NCI-H1436 (cell line): ENCODE measurements at regions not wholly inside any gene's neighbourhood (a gene's known extent, or its start where the extent isn't known, plus 50 kb on each side); places are given as distances from the start of the nearest gene placed in this dataset.

Source experiments
- DNase-seq: peaks from one replicate; lab custom pipeline; 2025; lab: John Stamatoyannopoulos, UW

DNA sequence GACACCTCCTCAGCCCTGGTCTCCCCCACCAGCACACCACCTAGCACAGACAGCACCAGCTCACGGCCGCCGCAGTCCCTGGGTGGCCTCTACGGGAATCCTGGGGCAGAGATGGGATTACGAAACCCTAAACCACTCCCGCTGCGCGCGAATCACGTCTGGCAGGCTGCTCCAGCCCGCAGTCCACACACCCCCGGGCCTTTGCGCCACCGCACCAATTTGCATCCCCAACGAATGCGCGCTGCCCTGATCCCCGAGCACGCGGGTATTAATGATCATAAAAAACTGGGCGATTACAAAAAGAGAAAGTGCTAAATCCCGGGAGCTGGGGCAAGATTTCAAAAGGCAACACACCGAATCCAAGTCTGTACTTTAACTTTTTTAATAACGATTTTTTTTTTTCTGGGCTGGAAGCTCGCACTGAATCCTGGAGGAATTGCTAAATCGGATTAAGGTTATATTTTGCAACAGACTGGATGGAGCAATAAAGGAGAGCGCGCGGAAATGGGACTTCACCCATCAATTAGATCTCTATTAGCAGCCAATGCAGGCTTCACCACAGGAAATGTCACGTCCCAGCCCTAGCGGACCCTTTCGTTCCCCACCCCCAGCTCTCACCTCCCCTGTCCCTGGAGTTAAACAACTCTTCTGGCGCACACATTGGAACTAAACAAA, 69.8 kb upstream of the TMEM33 start:
- no peak for DNase-seq

DNA sequence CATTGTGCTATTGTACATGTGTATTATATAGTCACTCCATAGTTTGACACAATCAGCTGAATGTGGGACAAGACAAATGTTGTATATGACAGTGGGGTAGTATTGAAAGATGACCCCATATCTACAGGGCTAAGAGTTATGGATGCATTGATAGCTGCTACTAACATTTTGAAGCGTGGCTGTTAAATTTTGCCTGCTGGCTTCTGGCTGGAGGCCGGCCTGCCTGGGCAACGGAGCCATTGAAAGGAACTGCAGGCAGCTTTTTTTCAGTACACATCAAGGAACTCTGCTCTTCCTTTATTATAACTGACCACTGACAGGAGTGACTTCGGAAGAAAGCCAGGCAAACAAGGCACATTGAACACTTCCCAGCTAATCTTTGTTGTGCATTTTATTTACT, 76.1 kb upstream of the TMEM33 start:
- no peak for DNase-seq

DNA sequence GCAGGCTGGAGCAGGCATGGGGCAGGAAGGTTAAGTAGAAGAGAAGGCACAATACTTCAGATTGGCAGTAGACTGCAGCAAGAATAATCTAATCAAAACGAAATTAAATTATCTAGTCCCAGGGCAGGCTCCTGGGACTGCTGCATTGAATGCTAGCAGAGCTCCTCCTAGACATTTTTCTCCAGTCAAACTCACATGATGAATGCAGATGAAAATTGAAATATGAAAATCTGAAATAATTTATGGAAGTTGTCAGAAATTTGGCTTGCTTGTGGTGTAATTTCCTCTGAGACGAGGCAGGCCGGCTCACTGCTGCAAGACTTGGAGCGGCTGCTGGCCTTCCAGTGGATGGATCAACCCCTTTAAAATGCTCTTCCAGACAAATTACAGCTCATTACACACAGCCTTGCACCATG, 78.0 kb upstream of the TMEM33 start:
- no peak for DNase-seq

DNA sequence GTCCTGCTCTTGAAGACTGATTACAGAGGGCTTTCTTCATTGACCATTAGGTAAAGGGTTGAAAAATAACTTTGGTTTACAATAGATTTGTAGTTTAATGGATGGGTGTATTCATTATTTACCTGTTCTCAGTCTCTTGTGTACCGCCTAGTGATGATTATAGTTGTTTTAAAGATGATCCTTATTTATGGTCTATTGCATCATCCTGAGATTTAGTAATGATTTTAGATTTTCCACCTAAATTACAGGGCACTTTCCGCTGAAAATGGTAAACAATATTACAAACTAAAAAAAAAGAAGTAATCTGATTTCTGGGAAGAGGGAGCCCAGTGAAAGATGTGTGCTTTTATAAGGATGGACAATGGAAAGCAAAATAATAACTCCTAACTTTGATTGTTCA, 78.4 kb upstream of the TMEM33 start:
- DNase-seq = no peak

DNA sequence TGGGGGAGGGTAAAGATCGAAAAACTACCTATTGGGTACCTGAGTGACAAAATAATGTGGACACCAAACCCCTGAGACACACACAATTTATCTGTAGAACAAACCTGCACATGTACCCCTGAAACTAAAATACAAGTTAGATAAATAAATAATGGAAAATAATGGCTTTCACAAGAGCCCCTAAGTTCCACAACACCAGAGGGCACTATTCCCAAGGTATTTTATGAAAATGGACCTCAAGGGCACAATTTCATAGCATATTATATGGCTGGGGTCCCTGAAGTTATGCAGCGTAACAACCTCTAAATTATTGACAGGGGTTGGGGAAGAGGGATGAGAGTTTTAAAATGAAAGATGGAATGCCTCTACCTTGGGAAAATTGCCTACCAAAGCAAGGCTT, 81.3 kb upstream of the TMEM33 start:
- DNase-seq = no peak

DNA sequence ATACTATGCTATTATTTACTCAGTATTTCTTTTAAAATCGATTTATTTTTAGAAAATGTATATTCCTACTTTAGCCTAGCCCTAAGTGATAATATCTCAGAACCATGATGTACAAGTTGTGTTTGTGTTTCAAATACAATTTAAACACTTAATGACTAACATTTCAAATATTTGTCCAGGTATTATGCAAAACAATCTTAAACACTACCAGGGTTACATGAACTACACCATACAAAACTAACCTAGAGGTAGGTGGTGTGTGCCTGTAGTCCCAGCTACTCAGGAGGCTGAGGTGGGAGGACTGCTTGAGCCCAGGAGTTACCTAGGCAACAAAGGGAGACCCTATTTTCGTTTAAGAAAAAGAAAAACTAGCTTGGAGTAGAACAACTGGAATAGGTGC, 83.0 kb upstream of the TMEM33 start:
- DNase-seq = no peak

DNA sequence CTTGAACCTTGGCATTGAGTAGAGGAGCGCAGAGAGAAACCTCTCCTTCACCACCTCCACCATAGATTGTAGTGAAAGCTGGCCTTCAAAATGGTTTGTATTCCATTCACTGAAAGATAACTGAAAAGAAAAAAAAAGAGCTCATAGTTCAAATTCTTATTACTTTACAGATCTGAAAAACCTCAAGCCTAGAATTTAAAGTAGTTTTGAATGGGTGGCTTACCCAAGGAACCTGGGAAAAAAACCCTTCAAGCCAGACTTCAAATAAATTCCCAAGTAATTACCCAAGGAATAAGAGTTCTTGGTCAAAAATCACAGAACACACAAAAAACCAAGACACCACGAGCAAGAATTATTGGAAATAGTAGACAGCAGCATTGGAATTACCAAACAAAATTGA, 83.6 kb upstream of the TMEM33 start:
- DNase-seq = no peak

DNA sequence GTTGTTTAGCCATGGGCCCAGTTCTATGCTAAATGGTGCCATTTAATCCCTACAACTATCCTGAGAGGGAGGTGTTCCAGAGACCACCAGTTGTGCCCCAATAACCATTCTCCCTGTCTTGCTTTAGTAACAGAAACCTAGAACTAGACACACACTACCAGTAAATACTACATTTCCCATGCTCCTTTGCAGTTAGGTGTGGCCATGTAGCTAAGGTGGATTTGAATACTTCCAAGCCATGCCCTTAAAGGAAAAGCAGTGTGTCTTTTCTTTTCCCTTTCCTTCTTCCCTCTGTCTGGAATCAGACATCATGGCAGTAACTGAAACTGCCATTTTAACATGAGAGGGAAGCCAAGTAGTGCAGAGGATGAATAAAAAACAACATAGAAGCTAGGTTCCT, 90.9 kb upstream of the TMEM33 start:
- DNase-seq = no peak

DNA sequence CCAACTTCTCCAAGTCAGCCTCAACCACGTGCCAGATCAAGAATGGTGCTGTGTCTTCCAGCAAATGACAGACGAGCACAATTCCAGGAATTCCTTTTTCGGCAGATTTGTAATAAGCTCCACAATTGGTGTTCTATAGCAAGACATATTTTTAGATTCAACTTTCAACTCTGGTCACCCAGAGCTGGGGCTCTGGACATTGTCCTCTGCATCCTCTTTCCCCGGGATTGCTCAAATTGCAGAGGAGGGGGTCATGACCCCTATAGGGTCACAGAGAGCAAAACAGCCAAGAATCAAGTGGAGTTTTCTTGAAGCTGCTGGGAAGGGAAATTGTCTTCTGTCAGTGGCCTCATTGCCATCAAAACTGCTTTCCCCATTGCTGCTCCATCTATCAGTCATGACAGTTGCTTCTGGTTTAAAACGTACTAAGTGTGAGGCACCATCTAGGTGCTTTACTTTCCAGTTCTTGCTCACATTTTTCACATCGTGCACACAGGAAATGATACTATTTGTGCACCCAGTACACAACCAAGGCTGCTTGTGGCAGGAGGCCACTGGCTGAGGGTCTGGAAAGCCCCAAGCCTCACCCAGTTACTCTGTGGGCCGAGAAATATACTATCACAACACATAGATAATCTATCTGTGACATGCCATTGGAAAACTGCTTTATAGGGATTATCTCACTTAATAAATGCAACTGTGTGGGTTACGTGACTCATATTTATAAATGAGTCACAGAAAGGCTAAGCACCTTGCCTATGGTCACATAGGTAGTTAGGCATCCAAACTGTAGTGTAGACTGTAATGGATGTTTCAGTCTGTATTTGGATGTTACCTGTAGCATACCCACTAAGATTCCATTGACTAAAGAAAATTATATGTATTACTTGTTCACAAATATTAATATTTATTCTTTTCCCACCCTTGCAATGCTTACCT, 91.7 kb upstream of the PHOX2B start:
- no peak for DNase-seq

DNA sequence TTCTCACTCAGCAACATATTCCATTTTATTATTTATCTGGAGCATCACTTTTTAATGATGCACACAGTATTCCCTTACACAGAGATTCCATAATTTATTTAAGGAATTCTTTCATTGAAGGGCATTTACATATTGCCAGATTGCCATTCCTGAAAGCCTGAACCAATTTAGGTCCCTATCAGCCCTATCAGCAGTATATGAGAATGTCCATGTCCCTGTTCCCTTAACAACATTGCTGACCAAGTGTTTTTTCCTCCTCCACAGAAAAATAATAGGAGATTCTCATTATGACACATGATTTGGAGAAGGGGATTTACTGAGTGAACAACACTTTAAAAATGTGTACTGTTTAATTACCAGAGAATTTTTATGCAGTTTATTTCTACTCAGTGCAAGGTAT, 90.1 kb upstream of the PHOX2B start:
- no peak for DNase-seq

DNA sequence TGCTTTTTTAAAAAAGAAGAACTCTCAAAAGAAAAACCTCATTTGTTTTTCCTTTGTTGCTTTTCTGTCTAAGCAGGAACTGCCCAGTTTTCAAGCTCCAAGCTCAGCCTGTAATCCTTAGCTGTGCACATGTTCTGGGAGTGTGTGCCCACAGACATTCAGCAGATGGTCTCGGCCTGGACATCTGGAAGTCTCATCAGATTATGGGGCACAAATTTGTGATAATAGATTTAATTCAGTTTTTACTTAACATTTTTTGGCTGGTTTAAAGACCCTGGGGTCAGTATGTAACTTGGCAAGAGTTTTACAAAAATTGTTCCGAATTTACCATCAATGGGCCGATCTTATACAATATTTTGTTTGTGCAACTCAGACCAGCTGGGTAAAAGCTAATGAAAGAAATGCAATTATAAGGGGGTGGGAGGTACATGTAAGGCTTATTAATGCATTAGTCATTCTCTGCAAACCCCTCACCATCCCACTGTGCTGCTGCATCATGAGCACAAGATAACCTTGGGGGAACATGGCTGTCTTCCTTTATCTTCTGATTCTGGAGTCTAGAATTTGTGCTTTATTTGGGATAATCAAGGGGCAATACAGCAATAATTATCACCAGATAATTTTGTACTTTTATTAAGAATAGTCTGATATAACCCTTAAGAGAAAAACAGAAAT, 86.9 kb upstream of the PHOX2B start:
- DNase-seq = no peak

DNA sequence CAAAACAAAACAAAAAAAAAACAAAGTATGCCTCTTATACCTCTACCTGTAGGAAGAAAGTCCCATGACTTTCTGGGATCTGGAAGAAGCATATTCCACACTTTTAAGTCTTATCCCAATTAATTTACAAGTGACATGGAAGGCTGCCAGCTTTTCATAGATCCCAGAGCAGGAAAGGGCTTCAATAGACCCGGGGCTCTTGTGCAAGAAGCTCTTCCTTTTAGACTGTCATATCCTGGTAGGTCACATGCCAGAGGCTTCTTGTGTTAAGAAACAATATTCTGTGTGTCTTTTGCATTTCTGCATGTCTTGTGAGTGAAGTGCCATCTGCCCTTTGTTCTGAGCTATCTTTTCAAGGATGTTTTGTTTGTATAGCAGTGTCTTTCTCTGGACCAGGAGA, 84.4 kb upstream of the PHOX2B start:
- no peak for DNase-seq

DNA sequence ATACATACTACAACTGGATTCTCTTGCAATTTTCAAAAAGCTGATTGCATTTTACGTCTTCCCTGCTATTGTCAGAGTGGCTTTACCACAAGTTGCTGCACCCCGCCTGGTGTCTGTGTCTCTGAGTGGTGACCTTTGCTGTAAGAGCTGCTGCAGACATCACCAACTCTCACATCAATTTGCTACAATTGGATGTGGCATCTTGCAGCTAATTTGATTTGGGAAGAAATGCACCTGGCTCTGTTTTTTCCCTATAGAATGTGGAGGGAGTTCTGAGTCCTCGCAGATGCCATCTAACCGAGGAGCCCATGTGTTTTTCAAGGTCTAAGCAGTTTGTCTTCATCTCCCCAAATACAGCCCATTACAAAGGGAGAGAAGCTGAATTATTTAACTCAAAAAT, 73.8 kb upstream of the PHOX2B start:
- DNase-seq = no peak

DNA sequence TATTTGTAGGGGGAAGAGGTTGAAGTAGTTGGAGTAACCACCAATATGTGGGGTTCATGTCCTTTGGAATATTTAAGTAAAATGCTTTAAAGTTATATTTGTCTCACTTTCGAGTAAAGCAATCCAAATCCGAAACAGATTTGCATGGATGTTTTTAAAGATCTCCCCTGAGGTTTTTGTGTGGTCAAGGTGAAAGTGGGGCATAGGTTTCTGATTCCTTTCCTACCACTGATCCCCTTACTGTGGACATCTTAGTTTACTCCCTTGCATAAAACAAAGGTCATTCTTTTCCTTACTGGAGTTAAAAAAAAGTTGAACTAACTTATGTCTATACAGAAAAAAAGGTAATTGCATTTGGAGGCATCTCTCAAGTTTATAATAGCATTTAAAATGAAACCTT, 71.9 kb upstream of the PHOX2B start:
- no peak for DNase-seq

DNA sequence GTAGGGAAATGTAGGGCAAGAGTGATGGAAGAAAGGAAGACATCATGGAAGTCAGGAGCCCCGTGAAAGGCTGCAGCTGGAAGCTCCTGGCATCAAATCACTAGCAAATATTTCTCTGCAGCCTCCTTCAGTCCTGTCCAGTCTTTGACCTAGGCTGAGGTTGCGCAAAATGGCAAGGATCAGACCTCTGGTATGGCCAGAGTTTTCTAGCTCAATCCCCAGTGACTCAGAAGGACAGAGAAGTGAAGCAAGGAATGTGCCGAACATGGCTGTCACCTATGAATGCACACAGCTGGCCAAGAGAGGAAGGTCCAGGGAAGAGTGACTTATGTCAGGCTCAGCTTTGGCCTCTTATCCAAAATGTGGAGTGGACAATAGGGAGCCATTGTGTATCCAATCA, 71.1 kb upstream of the PHOX2B start:
- DNase-seq = no peak

DNA sequence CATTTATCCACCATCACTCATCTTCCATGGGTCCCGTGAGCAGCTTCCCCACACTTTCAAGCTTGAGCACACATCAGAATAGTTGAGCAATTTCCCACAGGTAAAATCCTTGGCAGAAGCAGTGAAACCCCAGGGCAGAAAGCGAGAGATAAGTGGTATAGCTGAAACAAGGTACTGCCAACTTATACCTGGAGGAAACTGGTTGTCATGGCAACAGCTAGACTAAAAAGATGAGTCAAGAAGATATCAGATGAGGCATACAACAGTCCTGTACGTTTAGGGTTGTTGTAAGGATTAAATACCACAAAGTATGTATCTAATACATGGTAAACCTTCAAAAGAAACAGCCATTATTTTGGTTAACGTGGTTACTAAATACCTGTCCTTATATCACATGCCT, 66.9 kb upstream of the PHOX2B start:
- no peak for DNase-seq

DNA sequence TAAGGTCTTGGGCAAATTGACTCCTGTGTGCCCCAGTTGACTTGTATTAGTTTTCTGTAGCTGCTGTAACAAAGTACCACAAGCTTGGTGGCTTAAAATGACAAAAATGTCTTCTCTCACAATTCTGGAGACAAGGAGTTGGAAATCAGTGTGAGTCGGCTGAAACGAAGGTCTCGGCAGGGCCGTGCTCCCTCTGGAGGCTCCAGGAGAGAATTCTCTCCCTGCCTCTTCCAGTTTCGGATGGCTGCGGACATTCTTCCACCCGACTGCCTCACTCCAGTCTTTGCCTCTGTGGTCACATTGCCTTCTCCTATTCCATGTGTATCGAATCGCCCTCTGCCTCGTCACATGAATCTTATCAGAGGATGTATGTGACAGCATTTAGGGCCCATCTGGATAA, 66.0 kb upstream of the PHOX2B start:
- no peak for DNase-seq

DNA sequence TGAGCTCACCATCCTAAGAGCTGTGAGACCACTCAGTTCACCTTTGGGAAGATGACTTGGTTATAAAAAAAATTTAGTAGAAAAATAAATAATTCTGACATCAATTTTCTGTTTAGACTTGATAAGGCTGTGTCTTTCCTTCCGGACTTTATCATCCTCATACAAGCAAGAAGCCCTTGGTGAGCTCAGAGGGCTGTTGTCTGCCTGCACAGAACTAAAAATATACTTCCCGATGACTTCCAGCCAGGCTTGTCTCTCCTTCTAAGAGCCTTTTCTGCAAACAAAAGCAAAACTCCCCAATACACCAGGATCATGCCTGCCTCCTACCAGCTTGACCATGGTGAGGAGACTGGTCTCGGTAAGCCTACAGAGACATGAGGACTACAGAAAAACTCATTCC, 58.3 kb upstream of the PHOX2B start:
- DNase-seq = no peak

DNA sequence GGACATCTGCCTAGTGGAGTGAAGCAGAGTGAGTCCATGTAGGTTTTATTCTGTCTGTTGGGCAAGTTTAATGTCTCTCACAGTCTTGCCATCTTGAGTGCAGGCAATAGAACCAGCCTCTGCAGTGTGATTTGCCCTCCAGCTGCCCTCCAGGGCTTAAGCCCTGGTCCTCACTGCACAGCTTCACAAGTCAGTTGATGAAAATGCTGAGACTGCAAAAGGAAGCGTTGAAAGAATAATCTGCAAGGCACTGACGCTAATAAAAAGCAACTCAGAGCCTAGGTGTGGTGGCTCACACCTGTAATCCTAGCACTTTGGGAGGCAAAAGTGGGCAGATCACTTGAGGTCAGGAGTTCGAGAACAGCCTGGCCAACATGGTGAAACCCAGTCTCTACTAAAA, 54.1 kb upstream of the PHOX2B start:
- DNase-seq = no peak

DNA sequence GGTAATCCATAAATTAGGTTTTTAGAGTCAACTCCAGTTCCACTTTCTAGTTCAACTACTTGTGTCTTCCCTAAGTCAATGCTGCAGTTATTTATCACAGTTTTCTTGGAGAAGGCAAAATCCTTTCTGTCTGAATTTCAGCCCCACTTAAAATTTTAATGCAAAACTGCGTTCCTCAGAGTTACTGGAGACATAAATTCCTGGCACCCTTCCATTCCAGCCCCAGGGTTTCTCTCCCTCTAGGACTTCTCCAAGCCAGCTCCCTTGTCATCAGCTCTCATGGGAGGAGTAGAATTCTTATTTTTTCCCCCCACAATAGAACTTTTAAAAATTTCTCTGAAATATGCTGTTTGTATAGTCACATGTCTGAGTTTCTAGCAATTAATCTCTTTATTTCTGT, 50.6 kb upstream of the PHOX2B start:
- no peak for DNase-seq
